ENCODE measurements at regions not wholly inside any gene's neighbourhood (a gene's known extent, or its start where the extent isn't known, plus 50 kb on each side); places are given as distances from the start of the nearest gene placed in this dataset.
"Not testable (repeated sequence)": the region's sequence is repeated elsewhere in the genome, so short reads cannot be mapped to it uniquely, and the experiment has no call there.

DNA sequence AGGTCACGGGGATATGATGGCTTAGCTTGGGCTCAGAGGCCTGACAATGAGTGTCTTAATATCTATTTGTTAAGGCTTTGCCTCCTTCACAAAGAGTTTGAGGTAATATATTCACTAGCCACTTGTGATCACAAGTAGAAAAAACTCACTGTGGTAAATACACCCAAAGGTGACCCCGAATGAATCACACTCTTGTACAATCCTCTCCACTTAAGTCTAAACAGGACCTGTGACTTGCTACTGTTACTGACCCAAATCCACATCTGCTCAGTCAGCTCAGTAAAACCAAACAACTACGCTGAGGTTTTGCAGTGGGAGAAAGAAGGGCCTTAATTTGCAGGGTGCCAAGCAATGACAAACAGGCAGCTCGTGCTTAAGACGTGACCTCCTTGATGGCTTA is 223.8 kb upstream of the MAGEC2 start:
- Histone ChIP-seq H3K27ac (no peak overlapping the region), H3K4me1 (ENCODE audit: low read depth) (no peaks in the 10 kb centered on the region), H3K9me3 (ENCODE audit: low read depth) (no peaks in the 10 kb centered on the region), H3K36me3 (no peaks in the 10 kb centered on the region), H3K27me3 (no peaks in the 10 kb centered on the region), H3K4me3 (no peak overlapping the region)
- TF ChIP-seq, protein P1, sequence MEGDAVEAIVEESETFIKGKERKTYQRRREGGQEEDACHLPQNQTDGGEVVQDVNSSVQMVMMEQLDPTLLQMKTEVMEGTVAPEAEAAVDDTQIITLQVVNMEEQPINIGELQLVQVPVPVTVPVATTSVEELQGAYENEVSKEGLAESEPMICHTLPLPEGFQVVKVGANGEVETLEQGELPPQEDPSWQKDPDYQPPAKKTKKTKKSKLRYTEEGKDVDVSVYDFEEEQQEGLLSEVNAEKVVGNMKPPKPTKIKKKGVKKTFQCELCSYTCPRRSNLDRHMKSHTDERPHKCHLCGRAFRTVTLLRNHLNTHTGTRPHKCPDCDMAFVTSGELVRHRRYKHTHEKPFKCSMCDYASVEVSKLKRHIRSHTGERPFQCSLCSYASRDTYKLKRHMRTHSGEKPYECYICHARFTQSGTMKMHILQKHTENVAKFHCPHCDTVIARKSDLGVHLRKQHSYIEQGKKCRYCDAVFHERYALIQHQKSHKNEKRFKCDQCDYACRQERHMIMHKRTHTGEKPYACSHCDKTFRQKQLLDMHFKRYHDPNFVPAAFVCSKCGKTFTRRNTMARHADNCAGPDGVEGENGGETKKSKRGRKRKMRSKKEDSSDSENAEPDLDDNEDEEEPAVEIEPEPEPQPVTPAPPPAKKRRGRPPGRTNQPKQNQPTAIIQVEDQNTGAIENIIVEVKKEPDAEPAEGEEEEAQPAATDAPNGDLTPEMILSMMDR (IDR thresholded peaks at IDR 0.05; ENCODE audit: low read depth, low read length), result no peak
- no peak for DNase-seq (ENCODE audit: low read depth in 1 of 2, low spot score in 1 of 2)

- H3K27me3 ChIP-seq; H3K27ac ChIP-seq; H3K4me3 ChIP-seq; DNase-seq (ENCODE audit: low read depth in 1 of 2, low spot score in 1 of 2); H3K9me3 ChIP-seq (ENCODE audit: low read depth); H3K36me3 ChIP-seq; H3K4me1 ChIP-seq (ENCODE audit: low read depth): not testable (repeated sequence)
These were observed 185.9 kb upstream of the MAGEC2 start for GRCh38 chrX:142390998-142391397.

DNA sequence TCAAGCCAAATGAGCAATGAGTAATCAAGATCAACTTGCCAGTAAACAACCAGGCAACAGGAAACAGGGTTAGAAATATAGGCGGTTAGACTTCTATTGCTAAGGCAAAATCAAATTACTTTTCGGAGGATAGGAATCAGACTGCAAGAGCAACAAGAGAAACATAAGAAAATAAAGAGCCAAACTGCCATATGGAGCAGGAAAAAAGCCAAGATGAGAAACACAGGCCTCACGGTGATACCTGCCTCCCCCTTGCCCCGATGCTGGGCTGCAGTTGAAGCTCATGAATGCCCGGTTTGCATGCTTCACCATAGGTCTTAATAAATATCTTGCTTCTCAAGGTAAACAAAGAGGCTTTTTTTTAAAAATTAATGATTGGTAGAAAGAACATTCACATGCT is 158.4 kb upstream of the MAGEC2 start:
- Histone ChIP-seq H3K4me3 (no peak overlapping the region), H3K36me3 (no peaks in the 10 kb centered on the region), H3K27me3 (no peaks in the 10 kb centered on the region), H3K9me3 (ENCODE audit: low read depth) (no peaks in the 10 kb centered on the region), H3K4me1 (ENCODE audit: low read depth) (no peaks in the 10 kb centered on the region), H3K27ac (no peak overlapping the region)
- no peak for DNase-seq (ENCODE audit: low read depth in 1 of 2, low spot score in 1 of 2)
- TF ChIP-seq, protein P1 (IDR thresholded peaks at IDR 0.05; ENCODE audit: low read depth, low read length), result no peak

DNA sequence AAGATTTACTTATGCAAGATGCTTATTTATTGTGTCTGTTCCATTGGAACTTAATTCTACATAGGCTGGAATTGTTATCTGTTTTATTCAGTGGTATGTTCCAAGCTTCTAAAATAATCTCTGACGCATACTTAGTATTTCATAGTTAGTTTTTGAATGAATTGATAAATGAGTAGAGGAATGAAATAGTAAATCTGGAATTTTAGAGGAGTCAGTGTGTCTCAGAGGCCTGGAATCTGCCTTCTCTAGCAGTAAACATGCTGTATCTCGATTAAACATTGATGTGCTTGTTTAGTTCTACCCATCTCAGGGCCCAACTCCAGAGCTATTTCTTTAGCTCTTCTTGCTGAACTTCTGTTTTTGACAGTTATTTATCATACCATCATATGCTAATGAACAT is 154.2 kb upstream of the MAGEC2 start:
- Histone ChIP-seq H3K4me3 (no peak overlapping the region), H3K4me1 (ENCODE audit: low read depth) (no peaks in the 10 kb centered on the region), H3K36me3 (no peaks in the 10 kb centered on the region), H3K9me3 (ENCODE audit: low read depth) (no peaks in the 10 kb centered on the region), H3K27ac (no peak overlapping the region), H3K27me3 (no peaks in the 10 kb centered on the region)
- TF ChIP-seq, protein P1 (IDR thresholded peaks at IDR 0.05; ENCODE audit: low read depth, low read length), result no peak
- no peak for DNase-seq (ENCODE audit: low read depth in 1 of 2, low spot score in 1 of 2)

GRCh38 chrX:142327182-142327581 is 122.1 kb upstream of the MAGEC2 start:
- H3K4me1 ChIP-seq (ENCODE audit: low read depth), result no peaks in the 10 kb centered on the region
- no peaks in the 10 kb centered on the region for H3K27me3 ChIP-seq
- H3K36me3 ChIP-seq, result no peaks in the 10 kb centered on the region
- TF ChIP-seq, protein P1 (IDR thresholded peaks at IDR 0.05; ENCODE audit: low read depth, low read length), result no peak
- no peaks in the 10 kb centered on the region for H3K9me3 ChIP-seq (ENCODE audit: low read depth)
- DNase-seq (ENCODE audit: low read depth in 1 of 2, low spot score in 1 of 2), result no peak
- H3K4me3 ChIP-seq, result no peak overlapping the region
- H3K27ac ChIP-seq, result no peak overlapping the region

- Histone ChIP-seq H3K4me3 (no peak overlapping the region), H3K27ac (no peak overlapping the region), H3K4me1 (ENCODE audit: low read depth) (no peaks in the 10 kb centered on the region), H3K27me3 (no peaks in the 10 kb centered on the region), H3K36me3 (no peaks in the 10 kb centered on the region), H3K9me3 (ENCODE audit: low read depth) (no peaks in the 10 kb centered on the region)
- no peak for DNase-seq (ENCODE audit: low read depth in 1 of 2, low spot score in 1 of 2)
- TF ChIP-seq, protein P1 (IDR thresholded peaks at IDR 0.05; ENCODE audit: low read depth, low read length), result no peak
These were observed 107.5 kb upstream of the MAGEC2 start for GRCh38 chrX:142312591-142312990.

All from cardiac muscle cell (in vitro differentiated cells and primary cell).